IPS-20b (cell line): ENCODE measurements at regions not wholly inside any gene's neighbourhood (a gene's known extent, or its start where the extent isn't known, plus 50 kb on each side); places are given as distances from the start of the nearest gene placed in this dataset.
"Not testable (repeated sequence)": the region's sequence is repeated elsewhere in the genome, so short reads cannot be mapped to it uniquely, and the experiment has no call there.

ENCODE experiments used
- H3K27ac ChIP-seq: one replicate; pipeline ENCODE4 v1.5.1; 2013; ENCODE audit warnings: low read length
- H3K27me3 ChIP-seq: 2 replicates; pipeline ENCODE4 v1.6.1; 2013; ENCODE audit warnings: mild to moderate bottlenecking, low read length, inconsistent platforms; ENCODE audit not compliant: insufficient read depth
- H3K36me3 ChIP-seq: 2 replicates; pipeline ENCODE4 v1.6.1; 2013; ENCODE audit warnings: low read depth, mild to moderate bottlenecking, inconsistent platforms, low read length, moderate library complexity; ENCODE audit not compliant: insufficient read depth
- H3K4me1 ChIP-seq: 2 replicates; pipeline ENCODE4 v1.6.1; 2013; ENCODE audit warnings: mild to moderate bottlenecking, control low read depth, inconsistent platforms, low read length, moderate library complexity; ENCODE audit not compliant: insufficient read depth
- H3K4me3 ChIP-seq: 2 replicates; pipeline ENCODE4 v1.5.1; 2013; ENCODE audit warnings: mild to moderate bottlenecking, low read length, inconsistent platforms
- H3K9ac ChIP-seq: 2 replicates; pipeline ENCODE4 v1.6.1; 2013; ENCODE audit warnings: low read depth, mild to moderate bottlenecking, inconsistent platforms, low read length, moderate library complexity
- H3K9me3 ChIP-seq: 2 replicates; pipeline ENCODE4 v1.6.1; 2013; ENCODE audit warnings: mild to moderate bottlenecking, low read depth, low read length, inconsistent platforms; ENCODE audit not compliant: insufficient read depth

GRCh38 chr9:108396611-108397010, 459.2 kb downstream of the ACTL7B start:
- Histone ChIP-seq H3K4me3 (no peak overlapping the region), H3K9ac (no peak overlapping the region), H3K27ac (no peak overlapping the region), H3K9me3 (0 out of 2 replicates have a peak, but pooled peaks cover 9% of the 10 kb centered on the region), H3K4me1 (no peaks in the 10 kb centered on the region), H3K27me3 (no peaks in the 10 kb centered on the region), H3K36me3 (no peaks in the 10 kb centered on the region)

DNA sequence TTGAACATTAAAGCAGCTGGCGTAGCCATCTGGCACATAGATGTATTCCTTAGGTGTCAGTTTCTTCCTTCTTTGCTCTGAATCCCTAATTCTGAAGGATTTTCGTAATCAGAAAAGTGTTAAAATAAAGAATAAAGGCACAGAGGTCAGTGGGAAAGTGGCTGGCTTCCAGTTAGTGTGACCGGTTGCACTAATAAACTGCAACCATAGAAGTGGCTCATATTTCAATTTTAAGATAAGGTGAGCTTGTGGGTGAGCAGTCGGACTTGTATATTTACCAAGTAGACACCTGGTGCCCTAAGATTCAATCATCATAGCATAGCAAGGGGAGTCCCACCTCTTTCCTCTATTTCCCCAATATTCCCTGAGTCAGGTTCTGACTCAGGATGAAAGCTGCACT, 459.6 kb downstream of the ACTL7B start:
- no peak overlapping the region for H3K27ac ChIP-seq
- no peaks in the 10 kb centered on the region for H3K4me1 ChIP-seq
- no peak overlapping the region for H3K4me3 ChIP-seq
- 0 out of 2 replicates have a peak, but pooled peaks cover 9% of the 10 kb centered on the region for H3K9me3 ChIP-seq
- no peak overlapping the region for H3K9ac ChIP-seq
- no peaks in the 10 kb centered on the region for H3K36me3 ChIP-seq
- H3K27me3 ChIP-seq, result no peaks in the 10 kb centered on the region

GRCh38 chr9:108395421-108395820, 460.4 kb downstream of the ACTL7B start:
- Histone ChIP-seq H3K27ac (no peak overlapping the region), H3K9ac (no peak overlapping the region)

DNA sequence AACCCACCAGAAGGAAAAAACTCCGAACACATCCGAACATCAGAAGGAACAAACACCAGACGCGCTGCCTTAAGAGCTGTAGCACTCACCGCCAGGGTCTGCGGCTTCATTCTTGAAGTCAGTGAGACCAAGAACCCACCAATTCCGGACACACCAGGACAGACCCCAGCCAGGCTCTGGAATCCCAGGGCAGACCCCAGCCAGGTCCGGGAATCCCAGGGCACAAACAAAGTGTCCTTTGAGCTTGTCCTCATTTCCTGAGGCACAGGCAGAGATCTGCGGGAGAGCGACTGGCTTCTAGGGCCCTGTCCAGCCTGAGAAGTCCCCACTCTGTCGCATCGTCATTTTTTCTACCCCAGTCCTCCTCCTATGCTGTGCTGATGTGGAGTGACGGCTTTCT, 461.1 kb downstream of the ACTL7B start:
- Histone ChIP-seq H3K9ac (no peak overlapping the region), H3K27me3 (no peaks in the 10 kb centered on the region), H3K9me3 (0 out of 2 replicates have a peak, but pooled peaks cover 9% of the 10 kb centered on the region), H3K27ac (no peak overlapping the region), H3K4me3 (no peak overlapping the region), H3K4me1 (no peaks in the 10 kb centered on the region), H3K36me3 (no peaks in the 10 kb centered on the region)

More at GRCh38 chr9:108395421-108395820, 460.4 kb downstream of the ACTL7B start:
- Histone ChIP-seq H3K36me3 (no peaks in the 10 kb centered on the region), H3K27me3 (no peaks in the 10 kb centered on the region), H3K9me3 (0 out of 2 replicates have a peak, but pooled peaks cover 9% of the 10 kb centered on the region), H3K4me1 (no peaks in the 10 kb centered on the region), H3K4me3 (no peak overlapping the region)

- not testable (repeated sequence) for H3K9ac ChIP-seq, H3K9me3 ChIP-seq, H3K27ac ChIP-seq, H3K27me3 ChIP-seq, H3K36me3 ChIP-seq, H3K4me1 ChIP-seq, H3K4me3 ChIP-seq
Measured at GRCh38 chr9:108393481-108394001, 462.2 kb downstream of the ACTL7B start.

DNA sequence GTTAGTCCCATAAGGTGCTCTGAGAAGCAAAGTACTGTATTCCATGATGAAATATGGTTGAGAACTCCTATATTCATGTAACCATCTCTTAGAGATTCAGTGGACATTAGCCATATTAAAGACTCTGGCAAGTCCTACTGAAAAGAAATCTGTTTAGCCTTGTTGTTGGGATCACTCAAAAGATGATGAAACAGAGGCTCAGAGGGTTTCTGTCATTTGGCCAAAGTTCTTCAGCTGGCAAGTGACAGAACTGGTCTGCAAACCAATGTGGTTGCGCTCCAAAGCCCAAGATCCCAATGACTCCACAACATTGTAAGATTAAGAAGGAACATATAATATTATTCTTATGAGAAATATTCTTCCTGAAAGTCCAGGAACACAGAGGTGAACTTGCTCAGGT, 462.9 kb downstream of the ACTL7B start:
- H3K9ac ChIP-seq, result no peak overlapping the region
- H3K36me3 ChIP-seq, result no peaks in the 10 kb centered on the region
- no peaks in the 10 kb centered on the region for H3K27me3 ChIP-seq
- H3K4me1 ChIP-seq, result no peaks in the 10 kb centered on the region
- 0 out of 2 replicates have a peak, but pooled peaks cover 8% of the 10 kb centered on the region for H3K9me3 ChIP-seq
- no peak overlapping the region for H3K27ac ChIP-seq
- no peak overlapping the region for H3K4me3 ChIP-seq

DNA sequence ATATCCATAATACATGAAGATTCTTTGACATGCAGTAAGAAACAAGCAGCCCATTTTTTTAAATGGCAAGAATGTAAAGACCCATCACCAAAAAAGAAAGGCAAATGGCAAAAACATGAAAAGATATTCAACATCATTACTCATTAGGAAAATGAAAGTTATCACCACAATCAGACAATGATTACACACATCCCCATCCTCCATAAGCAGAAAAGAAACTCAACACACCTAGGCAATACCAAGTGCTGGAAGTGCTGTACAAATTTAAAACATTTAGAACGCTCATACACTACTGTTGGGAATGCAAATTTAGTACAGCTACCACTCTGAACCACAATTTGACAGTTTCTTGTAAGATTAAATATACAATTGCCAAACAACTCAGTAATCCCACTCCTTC, 466.7 kb downstream of the ACTL7B start:
- no peaks in the 10 kb centered on the region for H3K27me3 ChIP-seq
- no peak overlapping the region for H3K4me3 ChIP-seq
- no peaks in the 10 kb centered on the region for H3K4me1 ChIP-seq
- H3K9me3 ChIP-seq, result no peaks in the 10 kb centered on the region
- no peaks in the 10 kb centered on the region for H3K36me3 ChIP-seq
- no peak overlapping the region for H3K27ac ChIP-seq
- H3K9ac ChIP-seq, result no peak overlapping the region

DNA sequence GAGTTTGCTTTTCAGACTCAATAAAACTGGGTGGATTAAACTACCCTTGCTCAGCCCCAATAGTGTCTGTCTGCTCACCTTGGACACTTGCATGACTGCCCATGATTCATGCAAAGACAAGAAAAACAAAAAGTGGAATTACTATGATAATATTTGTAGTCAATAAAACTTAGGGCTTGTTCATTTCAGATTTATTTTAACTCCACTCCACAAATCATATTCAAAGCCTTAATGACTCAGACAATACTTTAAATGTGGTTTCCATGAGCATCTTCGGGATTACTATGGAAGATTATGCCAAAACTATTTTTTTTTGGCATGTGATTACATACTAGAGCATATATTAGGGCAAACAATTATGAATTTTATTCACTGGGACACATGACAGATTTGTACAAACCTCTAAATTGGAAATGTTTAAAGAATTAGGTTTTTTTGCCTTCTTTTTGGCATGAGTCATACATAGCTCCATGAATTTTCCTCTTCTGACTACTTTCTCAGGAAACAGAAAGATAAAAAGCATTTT, 468.9 kb downstream of the ACTL7B start:
- no peaks in the 10 kb centered on the region for H3K9me3 ChIP-seq
- no peaks in the 10 kb centered on the region for H3K4me1 ChIP-seq
- H3K36me3 ChIP-seq, result no peaks in the 10 kb centered on the region
- H3K27ac ChIP-seq, result no peak overlapping the region
- no peak overlapping the region for H3K4me3 ChIP-seq
- no peak overlapping the region for H3K9ac ChIP-seq
- no peaks in the 10 kb centered on the region for H3K27me3 ChIP-seq

- Histone ChIP-seq H3K4me3 (no peak overlapping the region), H3K27ac (no peak overlapping the region), H3K27me3 (no peaks in the 10 kb centered on the region), H3K36me3 (no peaks in the 10 kb centered on the region), H3K9ac (no peak overlapping the region), H3K4me1 (no peaks in the 10 kb centered on the region), H3K9me3 (no peaks in the 10 kb centered on the region)
Measured at GRCh38 chr9:108386032-108386431, 469.8 kb downstream of the ACTL7B start.

GRCh38 chr9:108383796-108384195, 472.0 kb downstream of the ACTL7B start:
- no peak overlapping the region for H3K4me3 ChIP-seq
- H3K4me1 ChIP-seq, result no peaks in the 10 kb centered on the region
- H3K27me3 ChIP-seq, result no peaks in the 10 kb centered on the region

GRCh38 chr9:108382310-108382709, 473.5 kb downstream of the ACTL7B start:
- Histone ChIP-seq H3K4me3 (no peak overlapping the region), H3K9me3 (no peaks in the 10 kb centered on the region), H3K27me3 (no peaks in the 10 kb centered on the region), H3K36me3 (no peaks in the 10 kb centered on the region), H3K9ac (no peak overlapping the region), H3K27ac (no peak overlapping the region), H3K4me1 (no peaks in the 10 kb centered on the region)

More at GRCh38 chr9:108383796-108384195, 472.0 kb downstream of the ACTL7B start:
- Histone ChIP-seq H3K27ac (no peak overlapping the region), H3K9ac (no peak overlapping the region), H3K36me3 (no peaks in the 10 kb centered on the region), H3K9me3 (no peaks in the 10 kb centered on the region)

DNA sequence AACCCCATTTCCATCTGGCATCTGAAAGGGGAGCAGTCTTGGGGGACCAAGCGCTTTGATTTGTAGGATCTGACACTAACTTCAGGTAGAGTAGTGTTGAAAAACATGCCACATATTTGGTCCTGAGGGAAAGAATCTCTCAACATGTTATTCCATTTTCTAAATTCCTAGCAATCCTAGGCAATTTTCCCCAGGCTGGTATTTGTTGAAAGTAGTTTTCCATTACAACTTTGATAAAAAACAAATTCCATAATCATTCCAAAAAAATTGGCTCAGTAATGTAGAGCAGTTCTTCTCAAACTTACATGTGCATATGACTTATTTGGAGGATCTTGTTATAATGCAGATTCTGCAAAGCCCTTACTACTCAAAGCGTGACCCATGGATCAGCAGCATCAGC, 477.9 kb downstream of the ACTL7B start:
- Histone ChIP-seq H3K9ac (no peak overlapping the region), H3K36me3 (no peaks in the 10 kb centered on the region), H3K4me3 (no peak overlapping the region), H3K9me3 (no peaks in the 10 kb centered on the region), H3K4me1 (no peaks in the 10 kb centered on the region), H3K27ac (no peak overlapping the region), H3K27me3 (no peaks in the 10 kb centered on the region)
